A549 (cell line): ENCODE measurements at regions not wholly inside any gene's neighbourhood (a gene's known extent, or its start where the extent isn't known, plus 50 kb on each side); places are given as distances from the start of the nearest gene placed in this dataset.

Source experiments
- ATAC-seq, 2 experiments: fragments of 200-7000 bp in 1 of 2; fragments of >200 bp in 1 of 2; cut with Nextera tagmentation in 1 of 2; cut with Tn5 transposase in 1 of 2; 3 replicates each; pipeline versions ENCODE4 v1.8.0 to v1.9.1; 2018 to 2020; ENCODE audit warnings: mild to moderate bottlenecking in 1 of 2, moderate library complexity in 1 of 2
- CTCF ChIA-PET: fragments of 300-600 bp; sonication (Branson Sonifier 250); formaldehyde crosslinking; extraction: SDS; loops from one replicate; lab custom pipeline; 2021; ENCODE audit warnings: antibody characterized with exemption, inconsistent platforms; lab: Yijun Ruan, JAX
- POLR2A ChIA-PET: fragments of 350-600 bp; formaldehyde crosslinking; extraction: SDS; loops from one replicate; lab custom pipeline; 2021; ENCODE audit warnings: antibody characterized with exemption, inconsistent platforms; lab: Yijun Ruan, JAX
- DNase-seq, 2 experiments: peaks; one replicate each; pipeline versions ENCODE4 v3.0.0 to v3.0.0-alpha.2; 2011 to 2016; ENCODE audit warnings: low read depth in 1 of 2, low spot score in 1 of 2
- FAIRE-seq: peaks from 2 replicates; lab custom pipeline; 2011; peaks lifted over from hg19 to GRCh38; lab: Jason Lieb, UNC
- H3K27ac ChIP-seq, 2 experiments: fragments of >200 bp; sonication (Bioruptor Twin); formaldehyde crosslinking; 3 replicates each; pipeline ENCODE4 v1.5.1; 2016 to 2017
- H3K4me1 ChIP-seq: fragments of >200 bp; sonication (Bioruptor Twin); formaldehyde crosslinking; 3 replicates; pipeline ENCODE4 v1.6.1; 2016
- H3K4me2 ChIP-seq: fragments of >200 bp; sonication (Bioruptor Twin); formaldehyde crosslinking; 3 replicates; pipeline ENCODE4 v1.6.1; 2016
- H3K4me3 ChIP-seq: fragments of >200 bp; sonication (Bioruptor Twin); formaldehyde crosslinking; 3 replicates; pipeline ENCODE4 v1.5.1; 2016
- H3K9me3 ChIP-seq: fragments of >200 bp; sonication (Bioruptor Twin); formaldehyde crosslinking; 3 replicates; pipeline ENCODE4 v1.6.1; 2016
- CBX8 ChIP-seq: fragments of 200-600 bp; sonication (generic); IDR thresholded peaks from 2 replicates; pipeline ENCODE4 v1.6.1; 2016
- CEBPB ChIP-seq, 2 experiments: fragments of >200 bp in 1 of 2; sonication (Bioruptor Twin) in 1 of 2; formaldehyde crosslinking in 1 of 2; IDR thresholded peaks; 2 replicates each; pipeline ENCODE4 v1.6.1; 2012 to 2016
- EP300 ChIP-seq, 2 experiments: fragments of >200 bp; sonication (Bioruptor Twin); formaldehyde crosslinking; IDR thresholded peaks; 2 replicates in 1 of 2; 3 replicates in 1 of 2; pipeline ENCODE4 v1.6.1; 2016 to 2017
- FOSL2 ChIP-seq, 2 experiments: fragments of 450-650 bp in 1 of 2; fragments of >200 bp in 1 of 2; sonication (Bioruptor Twin) in 1 of 2; formaldehyde crosslinking; IDR thresholded peaks; 2 replicates each; pipeline versions ENCODE4 v1.5.0 to v1.6.1; 2016 to 2020; ENCODE audit warnings: mild to moderate bottlenecking in 1 of 2, moderate library complexity in 1 of 2
- HEYL ChIP-seq: fragments of 250-450 bp; sonication (Bioruptor Pico); IDR thresholded peaks from 2 replicates; pipeline ENCODE4 v1.8.0; 2021; ENCODE audit warnings: mild to moderate bottlenecking, moderate library complexity
- HOXB5 ChIP-seq: fragments of 250-450 bp; sonication (Bioruptor Pico); IDR thresholded peaks from 2 replicates; pipeline ENCODE4 v1.5.0; 2020; ENCODE audit warnings: mild to moderate bottlenecking, moderate library complexity
- JUN ChIP-seq, 2 experiments: fragments of >200 bp; sonication (Bioruptor Twin); formaldehyde crosslinking; IDR thresholded peaks; 2 replicates in 1 of 2; 3 replicates in 1 of 2; pipeline ENCODE4 v1.6.1; 2016 to 2017
- MAFK ChIP-seq: fragments of 450-650 bp; IDR thresholded peaks from 2 replicates; pipeline ENCODE4 v1.6.1; 2014; ENCODE audit not compliant: partially characterized antibody
- MYC ChIP-seq: IDR thresholded peaks from 2 replicates; pipeline ENCODE4 v1.6.1; 2012; ENCODE audit warnings: mild to moderate bottlenecking, inconsistent platforms, low read length, improper control_type of control experiment, borderline replicate concordance
- NPAS2 ChIP-seq: fragments of 250-450 bp; sonication (Bioruptor Pico); IDR thresholded peaks from 2 replicates; pipeline ENCODE4 v1.8.0; 2022; ENCODE audit warnings: mild to moderate bottlenecking, moderate library complexity, borderline replicate concordance
- RNF2 ChIP-seq: fragments of 200-600 bp; sonication (generic); IDR thresholded peaks from 2 replicates; pipeline ENCODE4 v1.6.1; 2016; ENCODE audit warnings: low read depth, mild to moderate bottlenecking, antibody characterized with exemption, moderate library complexity, borderline replicate concordance
- ZFP36 ChIP-seq: fragments of 450-650 bp; IDR thresholded peaks from 2 replicates; pipeline ENCODE4 v1.6.1; 2014; ENCODE audit warnings: borderline replicate concordance; ENCODE audit not compliant: partially characterized antibody
- ZSCAN20 ChIP-seq: fragments of 250-450 bp; sonication (Bioruptor Pico); IDR thresholded peaks from 2 replicates; pipeline ENCODE4 v1.8.0; 2022; ENCODE audit warnings: mild to moderate bottlenecking, moderate library complexity
- WGBS: methylation state at CpG from one replicate; pipeline ENCODE4 v1.1.6; 2017; ENCODE audit errors: missing lambda C conversion rate; 5-methylcytosine and 5-hydroxymethylcytosine counted together
- TF ChIP-seq, protein P1 (sequence below): fragments of >200 bp; sonication (Bioruptor Twin); formaldehyde crosslinking; IDR thresholded peaks from 3 replicates; pipeline ENCODE4 v1.6.1; 2016
- TF ChIP-seq, protein P2 (sequence below): IDR thresholded peaks from 2 replicates; pipeline ENCODE4 v1.6.1; 2012
- TF ChIP-seq, protein P3 (sequence below): IDR thresholded peaks from 2 replicates; pipeline ENCODE4 v1.6.1; 2012
- TF ChIP-seq, protein P4 (sequence below): fragments of 250-450 bp; sonication (Bioruptor Pico); IDR thresholded peaks from 2 replicates; pipeline ENCODE4 v1.5.0; 2020; ENCODE audit warnings: low read depth, mild to moderate bottlenecking, moderate library complexity
- TF ChIP-seq, protein P5 (sequence below): fragments of 250-450 bp; sonication (Bioruptor Pico); IDR thresholded peaks from 2 replicates; pipeline ENCODE4 v1.5.0; 2021; ENCODE audit warnings: mild to moderate bottlenecking, moderate library complexity, borderline replicate concordance

DNA sequence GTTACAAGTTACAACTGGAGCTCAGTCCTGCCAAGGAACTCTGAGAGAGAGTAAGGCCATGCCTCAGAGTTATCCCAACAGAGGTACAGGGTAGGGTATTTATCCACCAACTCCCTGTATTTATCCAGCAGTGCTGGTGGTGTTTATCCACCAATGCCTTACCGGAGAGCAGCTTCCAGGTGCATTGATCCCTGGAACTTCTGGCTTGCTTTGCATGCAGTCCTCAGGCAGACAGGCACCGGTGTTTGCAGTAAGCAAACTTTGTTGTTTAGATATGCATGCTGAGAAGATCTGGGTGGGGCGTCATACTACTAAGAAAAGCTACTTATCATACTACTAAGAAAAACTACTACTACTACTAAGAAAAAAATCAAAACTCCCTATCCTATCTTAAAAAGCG, 92.4 kb downstream of the CYP26A1 start:
- Histone ChIP-seq H3K4me3 (no peak overlapping the region), H3K27ac (no peak overlapping the region), H3K4me2 (no peak overlapping the region; the same call in 2 of the 3 replicates), H3K4me1 (no peaks in the 10 kb centered on the region), H3K9me3 (peaks cover 14% of the 10 kb centered on the region; the same call in 2 of the 3 replicates)
- CTCF ChIA-PET = interaction anchor here (0.6 to 1.5 kb wide), 2 partner anchors 24 to 86 kb away, joined by 4 to 7 read pairs; no protein-coding TSS in a partner anchor
- POLR2A ChIA-PET = no interaction called here
- WGBS = 34% methylated on average over 4 of the region's 4 CpGs
- peak in 1 of 2 experiments; percentile 38; a peak in 3 of 6 replicates for ATAC-seq
- no peak for TF ChIP-seq CEBPB (IDR thresholded peaks at IDR 0.05)
- TF ChIP-seq FOSL2 (IDR thresholded peaks at IDR 0.05) = no peak
- no peak for TF ChIP-seq FOSL2 (CRISPR knock-in tag; IDR thresholded peaks at IDR 0.05)
- TF ChIP-seq, protein P1, sequence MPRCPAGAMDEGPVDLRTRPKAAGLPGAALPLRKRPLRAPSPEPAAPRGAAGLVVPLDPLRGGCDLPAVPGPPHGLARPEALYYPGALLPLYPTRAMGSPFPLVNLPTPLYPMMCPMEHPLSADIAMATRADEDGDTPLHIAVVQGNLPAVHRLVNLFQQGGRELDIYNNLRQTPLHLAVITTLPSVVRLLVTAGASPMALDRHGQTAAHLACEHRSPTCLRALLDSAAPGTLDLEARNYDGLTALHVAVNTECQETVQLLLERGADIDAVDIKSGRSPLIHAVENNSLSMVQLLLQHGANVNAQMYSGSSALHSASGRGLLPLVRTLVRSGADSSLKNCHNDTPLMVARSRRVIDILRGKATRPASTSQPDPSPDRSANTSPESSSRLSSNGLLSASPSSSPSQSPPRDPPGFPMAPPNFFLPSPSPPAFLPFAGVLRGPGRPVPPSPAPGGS = no peak
- TF ChIP-seq, protein P2, sequence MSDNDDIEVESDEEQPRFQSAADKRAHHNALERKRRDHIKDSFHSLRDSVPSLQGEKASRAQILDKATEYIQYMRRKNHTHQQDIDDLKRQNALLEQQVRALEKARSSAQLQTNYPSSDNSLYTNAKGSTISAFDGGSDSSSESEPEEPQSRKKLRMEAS = no peak
- TF ChIP-seq, protein P3, sequence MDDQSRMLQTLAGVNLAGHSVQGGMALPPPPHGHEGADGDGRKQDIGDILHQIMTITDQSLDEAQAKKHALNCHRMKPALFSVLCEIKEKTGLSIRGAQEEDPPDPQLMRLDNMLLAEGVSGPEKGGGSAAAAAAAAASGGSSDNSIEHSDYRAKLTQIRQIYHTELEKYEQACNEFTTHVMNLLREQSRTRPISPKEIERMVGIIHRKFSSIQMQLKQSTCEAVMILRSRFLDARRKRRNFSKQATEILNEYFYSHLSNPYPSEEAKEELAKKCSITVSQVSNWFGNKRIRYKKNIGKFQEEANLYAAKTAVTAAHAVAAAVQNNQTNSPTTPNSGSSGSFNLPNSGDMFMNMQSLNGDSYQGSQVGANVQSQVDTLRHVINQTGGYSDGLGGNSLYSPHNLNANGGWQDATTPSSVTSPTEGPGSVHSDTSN = no peak
- no peak for TF ChIP-seq HEYL (CRISPR knock-in tag)
- TF ChIP-seq JUN (IDR thresholded peaks at IDR 0.05) = no peak
- TF ChIP-seq ZSCAN20 = no peak
- TF ChIP-seq ZFP36 = no peak
- no peak for TF ChIP-seq NPAS2 (CRISPR knock-in tag)
- TF ChIP-seq MYC = no peak
- no peak for DNase-seq
- FAIRE-seq = no peak

DNA sequence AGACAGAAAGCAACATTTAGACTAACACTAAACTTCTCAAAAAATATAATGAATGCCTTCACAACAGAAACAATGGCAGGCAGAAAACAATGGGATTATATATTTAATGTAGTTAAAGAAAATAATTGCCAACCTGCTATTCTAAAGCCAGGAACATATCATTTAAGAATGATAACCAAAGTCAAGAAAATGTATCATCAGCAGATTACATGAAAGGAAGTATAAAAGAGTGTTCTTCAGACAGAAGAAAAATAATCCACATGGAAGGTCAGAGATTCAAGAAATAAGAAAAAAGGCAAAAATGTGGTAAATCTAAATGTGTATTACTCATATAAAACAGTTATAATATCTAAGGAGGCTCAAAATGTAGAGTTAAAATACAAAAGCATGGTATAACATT, 98.1 kb downstream of the CYP26A1 start:
- Histone ChIP-seq H3K27ac (no peak overlapping the region), H3K4me2 (no peak overlapping the region), H3K4me3 (no peak overlapping the region), H3K9me3 (peaks cover 18% of the 10 kb centered on the region; the same call in 2 of the 3 replicates), H3K4me1 (peaks cover 10% of the 10 kb centered on the region; the same call in 2 of the 3 replicates)
- FAIRE-seq (no peak), ATAC-seq (no peak), DNase-seq (no peak)
- TF ChIP-seq MAFK = peak; percentile 84
- TF ChIP-seq CBX8 = no peak
- ChIA-PET POLR2A (no interaction called here), CTCF (no interaction called here)

DNA sequence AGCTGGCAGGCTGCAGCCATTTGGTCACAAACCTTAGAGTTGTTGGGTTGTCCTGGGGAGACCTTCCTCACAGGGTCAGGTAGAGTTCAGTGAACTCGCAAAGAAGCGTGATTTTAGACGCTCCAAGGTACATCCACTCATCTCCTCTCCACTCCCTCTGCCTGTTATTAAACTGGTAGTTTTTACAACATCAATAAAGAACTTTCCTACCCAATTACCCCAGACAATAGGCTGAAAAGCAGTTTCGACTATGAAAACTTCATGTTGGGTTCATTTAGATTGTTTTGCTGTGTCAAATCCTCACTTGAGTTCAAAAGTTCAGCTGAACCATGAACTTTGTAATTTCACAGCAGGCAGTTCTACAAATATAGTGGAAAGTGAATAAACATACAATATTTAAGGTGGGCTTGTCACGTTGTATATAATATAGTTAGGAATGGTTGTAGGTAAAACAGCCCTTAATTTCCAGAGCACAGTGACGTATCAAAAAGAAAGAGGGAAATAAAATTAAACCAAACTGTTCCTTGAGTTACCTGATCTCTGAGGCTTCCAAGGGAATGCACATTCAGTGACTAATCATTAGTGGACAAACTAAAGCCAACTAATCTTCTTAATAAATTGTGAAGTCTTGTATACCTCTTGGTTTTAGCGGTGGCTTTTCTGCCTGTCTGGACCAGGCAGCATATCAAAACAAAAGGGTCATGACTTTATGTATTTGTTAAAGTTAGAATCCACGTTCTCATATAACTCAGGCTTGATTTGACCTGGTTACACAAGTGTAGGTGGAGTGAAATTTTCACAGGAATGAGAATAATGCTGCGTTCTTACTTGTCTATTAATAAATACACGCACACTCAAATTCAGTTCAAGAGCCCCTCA, 100.5 kb downstream of the CYP26A1 start:
- H3K4me2 ChIP-seq = peak overlapping the region; percentile 27; the same call in 2 of the 3 replicates
- no peak for DNase-seq
- no peak overlapping the region for H3K4me3 ChIP-seq
- ChIA-PET CTCF (no interaction called here), POLR2A (no interaction called here)
- 59% methylated on average over 10 of the region's 10 CpGs for WGBS
- peaks cover 10% of the 10 kb centered on the region; the same call in 2 of the 3 replicates for H3K4me1 ChIP-seq
- FAIRE-seq = no peak
- H3K9me3 ChIP-seq = peaks cover 18% of the 10 kb centered on the region; the same call in 2 of the 3 replicates
- TF ChIP-seq RNF2 (no peak), EP300 (IDR thresholded peaks at IDR 0.05) (no peak), HOXB5 (CRISPR knock-in tag) (no peak)
- TF ChIP-seq, protein P4, sequence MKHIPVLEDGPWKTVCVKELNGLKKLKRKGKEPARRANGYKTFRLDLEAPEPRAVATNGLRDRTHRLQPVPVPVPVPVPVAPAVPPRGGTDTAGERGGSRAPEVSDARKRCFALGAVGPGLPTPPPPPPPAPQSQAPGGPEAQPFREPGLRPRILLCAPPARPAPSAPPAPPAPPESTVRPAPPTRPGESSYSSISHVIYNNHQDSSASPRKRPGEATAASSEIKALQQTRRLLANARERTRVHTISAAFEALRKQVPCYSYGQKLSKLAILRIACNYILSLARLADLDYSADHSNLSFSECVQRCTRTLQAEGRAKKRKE (CRISPR knock-in tag) = no peak
- TF ChIP-seq, protein P5, sequence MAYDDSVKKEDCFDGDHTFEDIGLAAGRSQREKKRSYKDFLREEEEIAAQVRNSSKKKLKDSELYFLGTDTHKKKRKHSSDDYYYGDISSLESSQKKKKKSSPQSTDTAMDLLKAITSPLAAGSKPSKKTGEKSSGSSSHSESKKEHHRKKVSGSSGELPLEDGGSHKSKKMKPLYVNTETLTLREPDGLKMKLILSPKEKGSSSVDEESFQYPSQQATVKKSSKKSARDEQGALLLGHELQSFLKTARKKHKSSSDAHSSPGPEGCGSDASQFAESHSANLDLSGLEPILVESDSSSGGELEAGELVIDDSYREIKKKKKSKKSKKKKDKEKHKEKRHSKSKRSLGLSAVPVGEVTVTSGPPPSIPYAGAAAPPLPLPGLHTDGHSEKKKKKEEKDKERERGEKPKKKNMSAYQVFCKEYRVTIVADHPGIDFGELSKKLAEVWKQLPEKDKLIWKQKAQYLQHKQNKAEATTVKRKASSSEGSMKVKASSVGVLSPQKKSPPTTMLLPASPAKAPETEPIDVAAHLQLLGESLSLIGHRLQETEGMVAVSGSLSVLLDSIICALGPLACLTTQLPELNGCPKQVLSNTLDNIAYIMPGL (CRISPR knock-in tag) = no peak
- no peak; a peak in 1 of 6 replicates for ATAC-seq
- no peak overlapping the region for H3K27ac ChIP-seq
